Prostate gland (tissue), 2 donors: ENCODE measurements at regions not wholly inside any gene's neighbourhood (a gene's known extent, or its start where the extent isn't known, plus 50 kb on each side); places are given as distances from the start of the nearest gene placed in this dataset.

Source experiments
- POLR2A ChIP-seq: fragments of 450-650 bp; IDR thresholded peaks from one replicate; pipeline ENCODE4 v1.6.1; 2016; ENCODE audit warnings: antibody characterized with exemption, mild to moderate bottlenecking
- POLR2AphosphoS5 ChIP-seq: sonication (generic); formaldehyde crosslinking; IDR thresholded peaks from one replicate; pipeline ENCODE4 v1.6.1; 2017; ENCODE audit warnings: antibody characterized with exemption
- TF ChIP-seq, protein P1 (sequence below), 4 experiments: fragments of 200-600 bp in 2 of 4; fragments of 450-650 bp in 2 of 4; sonication (generic) in 2 of 4; IDR thresholded peaks; 1 replicate in 3 of 4; 2 replicates in 1 of 4; pipeline ENCODE4 v1.5.1; 2016 to 2019; ENCODE audit warnings: antibody characterized with exemption in 4 of 4, mild to moderate bottlenecking in 2 of 4, moderate library complexity in 2 of 4

GRCh38 chr13:77412116-77412635 is 85.3 kb upstream of the MYCBP2 start:
- TF ChIP-seq, protein P1, sequence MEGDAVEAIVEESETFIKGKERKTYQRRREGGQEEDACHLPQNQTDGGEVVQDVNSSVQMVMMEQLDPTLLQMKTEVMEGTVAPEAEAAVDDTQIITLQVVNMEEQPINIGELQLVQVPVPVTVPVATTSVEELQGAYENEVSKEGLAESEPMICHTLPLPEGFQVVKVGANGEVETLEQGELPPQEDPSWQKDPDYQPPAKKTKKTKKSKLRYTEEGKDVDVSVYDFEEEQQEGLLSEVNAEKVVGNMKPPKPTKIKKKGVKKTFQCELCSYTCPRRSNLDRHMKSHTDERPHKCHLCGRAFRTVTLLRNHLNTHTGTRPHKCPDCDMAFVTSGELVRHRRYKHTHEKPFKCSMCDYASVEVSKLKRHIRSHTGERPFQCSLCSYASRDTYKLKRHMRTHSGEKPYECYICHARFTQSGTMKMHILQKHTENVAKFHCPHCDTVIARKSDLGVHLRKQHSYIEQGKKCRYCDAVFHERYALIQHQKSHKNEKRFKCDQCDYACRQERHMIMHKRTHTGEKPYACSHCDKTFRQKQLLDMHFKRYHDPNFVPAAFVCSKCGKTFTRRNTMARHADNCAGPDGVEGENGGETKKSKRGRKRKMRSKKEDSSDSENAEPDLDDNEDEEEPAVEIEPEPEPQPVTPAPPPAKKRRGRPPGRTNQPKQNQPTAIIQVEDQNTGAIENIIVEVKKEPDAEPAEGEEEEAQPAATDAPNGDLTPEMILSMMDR (IDR thresholded peaks at IDR 0.05) = no peak
- TF ChIP-seq POLR2AphosphoS5 (no peak), POLR2A (no peak)
